OCI-LY1 (cell line): ENCODE measurements at regions not wholly inside any gene's neighbourhood (a gene's known extent, or its start where the extent isn't known, plus 50 kb on each side); places are given as distances from the start of the nearest gene placed in this dataset.

ENCODE experiments used
- H2AFZ ChIP-seq: fragments of 200-600 bp; sonication (generic), shearing (Covaris generic); 2 replicates; pipeline ENCODE4 v1.6.0; 2014; ENCODE audit warnings: antibody characterized with exemption, mild to moderate bottlenecking, low read length
- H3F3A ChIP-seq: fragments of 200-600 bp; sonication (generic), shearing (Covaris generic); 2 replicates; pipeline ENCODE4 v1.6.0; 2014; ENCODE audit warnings: mild to moderate bottlenecking, antibody characterized with exemption, low read length, moderate library complexity; ENCODE audit not compliant: insufficient read depth
- H3K27ac ChIP-seq: fragments of 200-600 bp; sonication (generic); 2 replicates; pipeline ENCODE4 v1.5.1; 2014; ENCODE audit warnings: low read length, mixed run types, mild to moderate bottlenecking, low read depth; ENCODE audit not compliant: poor library complexity, severe bottlenecking
- H3K27me3 ChIP-seq: fragments of 200-600 bp; sonication (generic); 2 replicates; pipeline ENCODE4 v1.6.0; 2014; ENCODE audit warnings: antibody characterized with exemption, mild to moderate bottlenecking, low read length, moderate library complexity; ENCODE audit not compliant: insufficient read depth
- H3K36me3 ChIP-seq: fragments of 200-600 bp; sonication (generic); 2 replicates; pipeline ENCODE4 v1.6.1; 2014; ENCODE audit warnings: mild to moderate bottlenecking, antibody characterized with exemption, low read length, moderate library complexity, mixed read lengths; ENCODE audit not compliant: insufficient read depth
- H3K4me1 ChIP-seq: fragments of 200-600 bp; sonication (generic); 2 replicates; pipeline ENCODE4 v1.5.1; 2014; ENCODE audit warnings: mild to moderate bottlenecking, low read length, moderate library complexity; ENCODE audit not compliant: insufficient read depth, severe bottlenecking
- H3K4me2 ChIP-seq: fragments of 200-600 bp; sonication (generic), shearing (Covaris generic); 2 replicates; pipeline ENCODE4 v1.6.1; 2014; ENCODE audit warnings: low read length
- H3K4me3 ChIP-seq: fragments of 200-600 bp; sonication (generic); 2 replicates; pipeline ENCODE4 v1.5.1; 2014; ENCODE audit warnings: low read length, low read depth, mild to moderate bottlenecking, mixed read lengths; ENCODE audit not compliant: poor library complexity, severe bottlenecking
- H3K79me2 ChIP-seq: fragments of 200-600 bp; shearing (Covaris generic); 2 replicates; pipeline ENCODE4 v1.6.1; 2016; ENCODE audit warnings: mixed run types, low read length, mixed read lengths; ENCODE audit not compliant: insufficient read depth
- H3K9ac ChIP-seq: fragments of 200-600 bp; sonication (generic), shearing (Covaris generic); 2 replicates; pipeline ENCODE4 v1.6.1; 2014; ENCODE audit warnings: mild to moderate bottlenecking, low read length, mixed read lengths
- H3K9me2 ChIP-seq: fragments of 200-600 bp; sonication (generic), shearing (Covaris generic); 2 replicates; pipeline ENCODE4 v1.6.1; 2014; ENCODE audit warnings: low read depth, mild to moderate bottlenecking, low read length, mixed read lengths
- H3K9me3 ChIP-seq: fragments of 200-600 bp; shearing (Covaris generic); 2 replicates; pipeline ENCODE4 v1.6.1; 2014; ENCODE audit warnings: low read length, mixed read lengths
- H4K20me1 ChIP-seq: fragments of 200-600 bp; sonication (generic), shearing (Covaris generic); 2 replicates; pipeline ENCODE4 v1.6.0; 2016; ENCODE audit warnings: mild to moderate bottlenecking, low read length; ENCODE audit not compliant: insufficient read depth
- EZH2 ChIP-seq: fragments of 200-600 bp; sonication (generic), shearing (Covaris generic); IDR thresholded peaks from 2 replicates; pipeline ENCODE4 v1.8.0; 2017; ENCODE audit warnings: borderline replicate concordance, mixed run types, mild to moderate bottlenecking, antibody characterized with exemption, low read length, moderate library complexity, mixed read lengths
- TF ChIP-seq, protein P1 (sequence below): fragments of 200-600 bp; sonication (generic), shearing (Covaris generic); IDR thresholded peaks from 2 replicates; pipeline ENCODE4 v1.5.1; 2017; ENCODE audit warnings: mild to moderate bottlenecking, antibody characterized with exemption, low read length, moderate library complexity, mixed read lengths

DNA sequence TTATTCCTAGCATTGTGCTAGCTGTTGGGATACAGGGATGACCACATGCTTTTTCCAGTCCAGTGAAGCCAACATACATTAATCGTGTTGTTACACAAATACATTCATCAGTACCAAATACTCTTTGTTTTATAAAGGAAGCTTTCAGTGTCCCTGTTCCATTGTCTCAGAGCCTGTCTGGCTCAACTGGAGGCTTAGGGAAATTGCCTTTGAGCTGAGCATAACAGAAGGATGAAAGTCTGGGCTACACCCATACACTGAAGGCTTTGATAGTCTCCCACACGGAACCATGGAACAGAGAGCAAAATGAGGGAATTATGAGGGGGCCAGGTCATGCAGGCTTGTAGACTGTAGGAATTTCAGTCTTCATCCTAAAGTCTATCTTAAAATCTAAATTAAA is 126.4 kb upstream of the KCNQ5 start:
- Histone ChIP-seq H3K27ac (no peak overlapping the region), H3K9ac (no peak overlapping the region), H4K20me1 (no peaks in the 10 kb centered on the region), H3K79me2 (no peaks in the 10 kb centered on the region), H3K9me2 (no peaks in the 10 kb centered on the region), H3K9me3 (no peaks in the 10 kb centered on the region), H3K4me3 (no peak overlapping the region), H2AFZ (no peak overlapping the region), H3K36me3 (no peaks in the 10 kb centered on the region), H3F3A (no peaks in the 10 kb centered on the region), H3K4me1 (no peaks in the 10 kb centered on the region), H3K27me3 (no peaks in the 10 kb centered on the region), H3K4me2 (no peak overlapping the region)
- TF ChIP-seq EZH2, result no peak
- TF ChIP-seq, protein P1, sequence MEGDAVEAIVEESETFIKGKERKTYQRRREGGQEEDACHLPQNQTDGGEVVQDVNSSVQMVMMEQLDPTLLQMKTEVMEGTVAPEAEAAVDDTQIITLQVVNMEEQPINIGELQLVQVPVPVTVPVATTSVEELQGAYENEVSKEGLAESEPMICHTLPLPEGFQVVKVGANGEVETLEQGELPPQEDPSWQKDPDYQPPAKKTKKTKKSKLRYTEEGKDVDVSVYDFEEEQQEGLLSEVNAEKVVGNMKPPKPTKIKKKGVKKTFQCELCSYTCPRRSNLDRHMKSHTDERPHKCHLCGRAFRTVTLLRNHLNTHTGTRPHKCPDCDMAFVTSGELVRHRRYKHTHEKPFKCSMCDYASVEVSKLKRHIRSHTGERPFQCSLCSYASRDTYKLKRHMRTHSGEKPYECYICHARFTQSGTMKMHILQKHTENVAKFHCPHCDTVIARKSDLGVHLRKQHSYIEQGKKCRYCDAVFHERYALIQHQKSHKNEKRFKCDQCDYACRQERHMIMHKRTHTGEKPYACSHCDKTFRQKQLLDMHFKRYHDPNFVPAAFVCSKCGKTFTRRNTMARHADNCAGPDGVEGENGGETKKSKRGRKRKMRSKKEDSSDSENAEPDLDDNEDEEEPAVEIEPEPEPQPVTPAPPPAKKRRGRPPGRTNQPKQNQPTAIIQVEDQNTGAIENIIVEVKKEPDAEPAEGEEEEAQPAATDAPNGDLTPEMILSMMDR, result no peak

DNA sequence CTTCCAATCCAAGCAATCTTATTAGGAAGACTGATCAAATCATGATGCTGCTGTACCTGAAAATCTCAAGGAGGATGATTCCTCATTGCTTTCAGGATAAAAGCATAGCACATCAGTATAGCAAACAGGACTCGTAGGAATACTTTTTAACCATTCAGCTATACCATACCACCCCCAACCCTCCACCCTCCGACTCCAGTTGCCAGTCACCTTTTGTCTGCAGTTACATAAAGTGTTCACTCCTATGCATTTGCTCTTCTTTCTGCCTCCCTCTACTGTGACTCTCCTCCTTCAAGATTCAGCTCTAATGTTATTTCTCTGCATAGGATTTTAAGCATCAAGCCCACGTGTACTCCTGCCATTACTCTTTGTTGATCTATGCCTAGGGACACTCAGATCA is 124.7 kb upstream of the KCNQ5 start:
- H3K79me2 ChIP-seq, result no peaks in the 10 kb centered on the region
- no peaks in the 10 kb centered on the region for H3K27me3 ChIP-seq
- H4K20me1 ChIP-seq, result no peaks in the 10 kb centered on the region
- H3K9me3 ChIP-seq, result no peaks in the 10 kb centered on the region
- no peaks in the 10 kb centered on the region for H3K36me3 ChIP-seq
- H3K4me3 ChIP-seq, result no peak overlapping the region
- H3F3A ChIP-seq, result no peaks in the 10 kb centered on the region
- H3K9ac ChIP-seq, result no peak overlapping the region
- TF ChIP-seq EZH2, result no peak
- TF ChIP-seq, protein P1, result no peak
- no peaks in the 10 kb centered on the region for H3K4me1 ChIP-seq
- no peaks in the 10 kb centered on the region for H3K9me2 ChIP-seq
- no peak overlapping the region for H3K4me2 ChIP-seq
- no peak overlapping the region for H3K27ac ChIP-seq
- H2AFZ ChIP-seq, result no peak overlapping the region

DNA sequence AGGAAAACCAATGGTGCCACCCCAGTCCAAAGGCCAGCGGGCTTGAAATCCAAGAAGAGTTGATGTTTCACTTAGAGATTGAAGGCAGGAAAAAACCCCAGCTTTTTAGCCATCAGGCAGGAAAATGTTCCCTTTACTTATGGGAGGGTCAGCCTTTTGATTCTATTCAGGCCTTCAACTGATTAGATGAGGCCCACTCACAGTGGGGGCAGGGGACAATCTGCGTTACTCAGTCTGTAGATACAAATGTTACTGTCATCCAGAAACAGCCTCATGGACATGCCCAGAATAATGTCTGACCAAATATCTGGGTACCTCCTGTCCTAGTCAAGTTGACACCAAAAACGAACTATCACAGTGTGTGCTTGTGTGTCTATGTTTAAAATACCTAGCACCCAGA is 121.2 kb upstream of the KCNQ5 start:
- Histone ChIP-seq H3K79me2 (no peaks in the 10 kb centered on the region), H3K27ac (no peak overlapping the region), H2AFZ (no peak overlapping the region), H3F3A (no peaks in the 10 kb centered on the region), H3K27me3 (no peaks in the 10 kb centered on the region), H3K36me3 (no peaks in the 10 kb centered on the region), H3K9me3 (no peaks in the 10 kb centered on the region), H3K4me1 (no peaks in the 10 kb centered on the region), H3K4me2 (no peak overlapping the region), H3K4me3 (no peak overlapping the region), H3K9ac (no peak overlapping the region), H4K20me1 (no peaks in the 10 kb centered on the region), H3K9me2 (no peaks in the 10 kb centered on the region)
- TF ChIP-seq, protein P1, result no peak
- no peak for TF ChIP-seq EZH2
